Smooth muscle cell (in vitro differentiated cells): ENCODE measurements at regions not wholly inside any gene's neighbourhood (a gene's known extent, or its start where the extent isn't known, plus 50 kb on each side); places are given as distances from the start of the nearest gene placed in this dataset.

ENCODE experiments used
- DNase-seq: peaks from one replicate; lab custom pipeline; 2025; ENCODE audit not compliant: unreplicated experiment; lab: John Stamatoyannopoulos, UW
- H2AFZ ChIP-seq: fragments of 200-600 bp; sonication (generic); 2 replicates; pipeline ENCODE4 v1.6.0; 2016; ENCODE audit warnings: antibody characterized with exemption, low read depth, mild to moderate bottlenecking
- H3F3A ChIP-seq: fragments of 200-600 bp; sonication (generic); 2 replicates; pipeline ENCODE4 v1.6.0; 2017; ENCODE audit warnings: antibody characterized with exemption, low read depth
- H3K27ac ChIP-seq: fragments of 200-600 bp; sonication (generic); 2 replicates; pipeline ENCODE4 v1.5.1; 2016; ENCODE audit warnings: low read depth, mild to moderate bottlenecking
- H3K27me3 ChIP-seq: fragments of 200-600 bp; sonication (generic); 2 replicates; pipeline ENCODE4 v1.6.1; 2016; ENCODE audit warnings: low read depth, mild to moderate bottlenecking
- H3K36me3 ChIP-seq: fragments of 200-600 bp; sonication (generic); 2 replicates; pipeline ENCODE4 v1.5.1; 2016; ENCODE audit warnings: low read depth
- H3K4me1 ChIP-seq: fragments of 200-600 bp; sonication (generic); 2 replicates; pipeline ENCODE4 v1.5.1; 2016; ENCODE audit warnings: low read depth
- H3K4me2 ChIP-seq: fragments of 200-600 bp; sonication (generic); 2 replicates; pipeline ENCODE4 v1.6.0; 2016; ENCODE audit warnings: mild to moderate bottlenecking
- H3K4me3 ChIP-seq: fragments of 200-600 bp; sonication (generic); 2 replicates; pipeline ENCODE4 v1.5.1; 2016; ENCODE audit warnings: mild to moderate bottlenecking
- H3K79me2 ChIP-seq: fragments of 200-600 bp; sonication (generic); 2 replicates; pipeline ENCODE4 v1.6.0; 2016; ENCODE audit warnings: low read depth, mild to moderate bottlenecking
- H3K9ac ChIP-seq: fragments of 200-600 bp; sonication (generic); 2 replicates; pipeline ENCODE4 v1.6.0; 2016; ENCODE audit warnings: low read depth
- H3K9me3 ChIP-seq: fragments of 200-600 bp; sonication (generic); replicated peaks from 2 replicates; pipeline ENCODE4 v1.5.1; 2016; ENCODE audit warnings: low read depth
- H4K20me1 ChIP-seq: fragments of 200-600 bp; sonication (generic); 2 replicates; pipeline ENCODE4 v1.6.0; 2016; ENCODE audit warnings: low read depth
- CTCF ChIP-seq: fragments of 200-600 bp; sonication (generic); IDR thresholded peaks from 2 replicates; pipeline ENCODE4 v1.5.1; 2017; ENCODE audit warnings: borderline replicate concordance, mild to moderate bottlenecking, antibody characterized with exemption; ENCODE audit not compliant: insufficient read depth, poor library complexity, severe bottlenecking
- WGBS: methylation state at CpG from one replicate; pipeline ENCODE4 v1.1.7; 2016; ENCODE audit warnings: low lambda C conversion rate; 5-methylcytosine and 5-hydroxymethylcytosine counted together

GRCh38 chr12:42859612-42860011, 270.1 kb upstream of the PRICKLE1 start:
- no peak for DNase-seq
- no peak overlapping the region for H3K4me3 ChIP-seq
- no peaks in the 10 kb centered on the region for H4K20me1 ChIP-seq
- H3K27ac ChIP-seq = peak overlapping the region; percentile 63
- H3K4me2 ChIP-seq = no peak overlapping the region
- peaks cover 9% of the 10 kb centered on the region for H3F3A ChIP-seq
- H3K9ac ChIP-seq = no peak overlapping the region
- H3K27me3 ChIP-seq = no peaks in the 10 kb centered on the region
- peak overlapping the region; percentile 10 for H2AFZ ChIP-seq
- no peaks in the 10 kb centered on the region for H3K4me1 ChIP-seq
- TF ChIP-seq CTCF = no peak
- 81% methylated on average over 8 of the region's 8 CpGs for WGBS
- no peaks in the 10 kb centered on the region for H3K79me2 ChIP-seq
- H3K36me3 ChIP-seq = no peaks in the 10 kb centered on the region
- no peaks in the 10 kb centered on the region for H3K9me3 ChIP-seq

GRCh38 chr12:42857106-42857505, 267.6 kb upstream of the PRICKLE1 start:
- no peak for DNase-seq
- Histone ChIP-seq H3K36me3 (no peaks in the 10 kb centered on the region), H3K9ac (no peak overlapping the region), H3K4me1 (no peaks in the 10 kb centered on the region), H3K79me2 (no peaks in the 10 kb centered on the region), H3K9me3 (no peaks in the 10 kb centered on the region), H3K27ac (no peak overlapping the region), H4K20me1 (no peaks in the 10 kb centered on the region), H3K4me3 (no peak overlapping the region), H2AFZ (peak overlapping the region; percentile 47), H3K27me3 (no peaks in the 10 kb centered on the region), H3K4me2 (no peak overlapping the region), H3F3A (peaks cover 9% of the 10 kb centered on the region)
- TF ChIP-seq CTCF = no peak

- Histone ChIP-seq H3F3A (peaks cover 9% of the 10 kb centered on the region), H3K27ac (no peak overlapping the region), H3K4me2 (peak overlapping the region; percentile 22), H3K79me2 (no peaks in the 10 kb centered on the region), H3K9ac (no peak overlapping the region), H3K4me3 (no peak overlapping the region), H3K27me3 (no peaks in the 10 kb centered on the region), H3K36me3 (no peaks in the 10 kb centered on the region), H4K20me1 (no peaks in the 10 kb centered on the region), H2AFZ (peak overlapping the region; percentile 33), H3K4me1 (no peaks in the 10 kb centered on the region), H3K9me3 (no peaks in the 10 kb centered on the region)
- WGBS = 31% methylated on average over 2 of the region's 2 CpGs
- DNase-seq = no peak
- no peak for TF ChIP-seq CTCF
Measured at GRCh38 chr12:42855362-42855950, 265.9 kb upstream of the PRICKLE1 start.

GRCh38 chr12:42854826-42855225, 265.3 kb upstream of the PRICKLE1 start:
- Histone ChIP-seq H3K4me2 (no peak overlapping the region), H3K36me3 (no peaks in the 10 kb centered on the region), H3F3A (peaks cover 9% of the 10 kb centered on the region), H3K9me3 (no peaks in the 10 kb centered on the region), H2AFZ (no peak overlapping the region), H3K79me2 (no peaks in the 10 kb centered on the region), H4K20me1 (no peaks in the 10 kb centered on the region), H3K27me3 (no peaks in the 10 kb centered on the region), H3K4me3 (no peak overlapping the region), H3K27ac (no peak overlapping the region), H3K4me1 (no peaks in the 10 kb centered on the region), H3K9ac (no peak overlapping the region)
- no peak for DNase-seq
- no peak for TF ChIP-seq CTCF
